IPS DF 6.9 (cell line): ENCODE measurements at regions not wholly inside any gene's neighbourhood (a gene's known extent, or its start where the extent isn't known, plus 50 kb on each side); places are given as distances from the start of the nearest gene placed in this dataset.
"Not testable (repeated sequence)": the region's sequence is repeated elsewhere in the genome, so short reads cannot be mapped to it uniquely, and the experiment has no call there.

ENCODE experiments used
- DNase-seq: peaks from one replicate; pipeline ENCODE4 v3.0.0-alpha.2; 2013; ENCODE audit warnings: low read depth, low spot score
- H3K27ac ChIP-seq: one replicate; pipeline ENCODE4 v1.5.1; 2013; ENCODE audit warnings: low read length, control low read depth
- H3K27me3 ChIP-seq: 2 replicates; pipeline ENCODE4 v1.6.1; 2013; ENCODE audit warnings: mild to moderate bottlenecking, low read length; ENCODE audit not compliant: control insufficient read depth, insufficient read depth
- H3K36me3 ChIP-seq: 2 replicates; pipeline ENCODE4 v1.6.1; 2013; ENCODE audit warnings: low read length; ENCODE audit not compliant: control insufficient read depth, insufficient read depth
- H3K4me1 ChIP-seq: 2 replicates; pipeline ENCODE4 v1.6.1; 2013; ENCODE audit warnings: low read length; ENCODE audit not compliant: control insufficient read depth, insufficient read depth
- H3K4me3 ChIP-seq: 2 replicates; pipeline ENCODE4 v1.5.1; 2013; ENCODE audit warnings: mild to moderate bottlenecking, low read length
- H3K9me3 ChIP-seq: 2 replicates; pipeline ENCODE4 v1.6.1; 2013; ENCODE audit warnings: low read length, inconsistent platforms; ENCODE audit not compliant: control insufficient read depth, insufficient read depth
- WGBS: extraction: QIAGEN DNeasy Blood & Tissue Kit; methylation state at CpG from one replicate; pipeline ENCODE4 v1.1.7; 2013; ENCODE audit warnings: mixed read lengths, missing lambda C conversion rate; ENCODE audit not compliant: insufficient read length, insufficient coverage; 5-methylcytosine and 5-hydroxymethylcytosine counted together

GRCh38 chr1:245102149-245102548 is 52.6 kb upstream of the KIF26B start:
- H3K9me3 ChIP-seq, H3K4me3 ChIP-seq, H3K27me3 ChIP-seq, H3K36me3 ChIP-seq, DNase-seq, H3K27ac ChIP-seq, H3K4me1 ChIP-seq: not testable (repeated sequence)
- no CpG with 5 or more reads among the region's 6 CpGs for WGBS

DNA sequence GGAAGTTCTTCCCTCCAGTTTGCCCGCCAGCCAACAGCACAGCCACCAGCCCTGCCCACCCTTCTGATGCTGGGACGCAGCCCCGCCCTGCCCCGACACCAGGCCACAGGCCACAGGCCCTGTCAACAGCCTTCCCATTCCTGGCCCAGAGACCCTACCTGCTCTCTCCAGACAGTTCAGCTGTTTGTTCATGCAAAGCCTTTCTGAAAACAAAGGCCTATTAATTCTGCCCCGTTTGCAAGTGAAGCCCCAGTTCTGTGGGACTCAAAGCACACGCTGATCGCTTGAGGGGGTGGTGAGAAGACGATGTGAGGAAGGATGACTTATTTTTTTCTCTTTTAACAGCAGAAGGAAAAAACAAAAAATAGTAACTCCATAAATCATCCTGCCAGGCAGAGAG is 55.4 kb upstream of the KIF26B start:
- no peak overlapping the region for H3K4me3 ChIP-seq
- H3K27ac ChIP-seq: no peak overlapping the region
- DNase-seq: no peak
- no peaks in the 10 kb centered on the region for H3K27me3 ChIP-seq
- H3K36me3 ChIP-seq: no peaks in the 10 kb centered on the region
- H3K4me1 ChIP-seq: peaks cover 1% of the 10 kb centered on the region; the same call in 1 of the 2 replicates
- no CpG with 5 or more reads among the region's 8 CpGs for WGBS
- H3K9me3 ChIP-seq: no peaks in the 10 kb centered on the region

DNA sequence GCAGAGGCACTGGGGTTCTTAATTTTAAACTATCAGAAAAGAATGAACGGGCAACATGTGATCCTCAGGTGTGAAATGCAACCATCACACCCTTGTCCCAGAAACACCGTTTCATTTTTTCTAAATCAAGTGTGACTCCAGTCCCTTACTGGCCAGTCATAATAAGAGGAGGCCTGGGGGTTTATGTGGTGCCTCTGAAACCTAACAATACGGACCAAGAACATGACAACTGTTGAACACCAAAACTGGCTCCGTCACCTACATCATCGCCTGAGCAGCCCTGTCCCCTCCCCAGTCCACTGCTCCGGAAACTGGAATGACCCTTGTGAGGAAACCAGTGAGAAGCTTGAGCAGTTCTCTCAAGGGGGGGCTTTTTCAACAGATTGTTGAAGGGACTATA is 55.9 kb upstream of the KIF26B start:
- H3K36me3 ChIP-seq: no peaks in the 10 kb centered on the region
- H3K27ac ChIP-seq: no peak overlapping the region
- DNase-seq: no peak
- H3K4me3 ChIP-seq: no peak overlapping the region
- peaks cover 1% of the 10 kb centered on the region; the same call in 1 of the 2 replicates for H3K4me1 ChIP-seq
- no peaks in the 10 kb centered on the region for H3K27me3 ChIP-seq
- no peaks in the 10 kb centered on the region for H3K9me3 ChIP-seq
- no CpG with 5 or more reads among the region's 6 CpGs for WGBS

DNA sequence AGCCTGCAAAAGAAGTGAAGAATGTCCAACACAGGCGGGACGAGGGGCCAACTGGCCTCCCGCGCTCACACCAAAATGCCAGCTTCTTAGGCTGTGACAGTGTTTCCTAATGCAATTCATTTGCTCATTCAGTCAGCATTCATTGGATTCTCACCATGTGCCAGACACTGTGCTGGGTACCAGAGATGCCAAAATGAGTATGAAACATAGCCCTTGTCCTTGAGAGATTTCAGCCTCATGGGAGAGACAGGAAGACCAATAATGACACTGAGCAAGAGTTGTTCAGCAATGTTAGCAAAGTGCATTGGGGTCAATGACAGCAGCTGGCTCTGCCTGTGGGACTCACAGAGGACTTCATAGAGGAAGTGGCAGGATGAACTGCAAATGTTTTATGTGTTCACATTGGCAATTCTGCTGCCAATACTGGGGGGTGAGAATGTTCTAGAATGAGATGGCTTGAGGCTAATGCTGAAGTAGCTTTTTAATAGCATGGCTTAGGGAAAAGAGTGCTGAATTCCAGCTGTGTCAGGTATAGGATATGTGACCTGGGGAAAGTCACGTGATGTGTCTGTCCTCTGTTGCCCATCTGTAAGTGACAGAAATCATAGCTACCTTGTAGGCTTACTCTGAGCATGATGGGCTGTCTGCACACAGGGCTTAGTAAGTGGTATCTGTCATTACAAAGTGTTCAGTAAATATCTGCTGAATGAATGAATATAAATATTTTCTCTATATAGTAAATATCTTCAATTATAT is 58.3 kb upstream of the KIF26B start:
- no peaks in the 10 kb centered on the region for H3K27me3 ChIP-seq
- H3K9me3 ChIP-seq: no peaks in the 10 kb centered on the region
- H3K36me3 ChIP-seq: no peaks in the 10 kb centered on the region
- WGBS: no CpG with 5 or more reads among the region's 5 CpGs
- no peak overlapping the region for H3K27ac ChIP-seq
- no peak overlapping the region for H3K4me3 ChIP-seq
- DNase-seq: no peak
- peaks cover 1% of the 10 kb centered on the region; the same call in 1 of the 2 replicates for H3K4me1 ChIP-seq

DNA sequence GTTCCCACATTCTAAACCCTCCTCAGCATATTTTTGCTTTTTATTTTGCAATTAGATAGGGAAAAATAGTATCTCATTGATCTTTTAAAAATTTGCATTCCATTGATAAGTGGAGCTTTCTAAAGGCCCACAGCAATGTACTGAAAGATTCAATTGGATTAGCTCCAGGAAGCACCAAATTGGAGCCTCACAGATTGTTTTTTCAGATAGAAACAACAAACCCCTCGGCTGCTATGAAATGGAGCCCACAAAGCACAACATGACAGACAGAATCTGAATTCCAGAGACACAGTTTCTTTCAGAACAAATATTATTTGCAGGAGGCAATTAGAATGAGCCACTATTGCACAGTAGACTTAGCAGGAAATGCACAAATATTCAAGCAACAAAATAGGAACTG is 58.9 kb upstream of the KIF26B start:
- no peak for DNase-seq
- Histone ChIP-seq H3K9me3 (no peaks in the 10 kb centered on the region), H3K27ac (no peak overlapping the region), H3K27me3 (no peaks in the 10 kb centered on the region), H3K36me3 (peaks cover 4% of the 10 kb centered on the region; the same call in 1 of the 2 replicates), H3K4me3 (no peak overlapping the region), H3K4me1 (peaks cover 1% of the 10 kb centered on the region; the same call in 1 of the 2 replicates)
- no CpG with 5 or more reads among the region's 1 CpG for WGBS

DNA sequence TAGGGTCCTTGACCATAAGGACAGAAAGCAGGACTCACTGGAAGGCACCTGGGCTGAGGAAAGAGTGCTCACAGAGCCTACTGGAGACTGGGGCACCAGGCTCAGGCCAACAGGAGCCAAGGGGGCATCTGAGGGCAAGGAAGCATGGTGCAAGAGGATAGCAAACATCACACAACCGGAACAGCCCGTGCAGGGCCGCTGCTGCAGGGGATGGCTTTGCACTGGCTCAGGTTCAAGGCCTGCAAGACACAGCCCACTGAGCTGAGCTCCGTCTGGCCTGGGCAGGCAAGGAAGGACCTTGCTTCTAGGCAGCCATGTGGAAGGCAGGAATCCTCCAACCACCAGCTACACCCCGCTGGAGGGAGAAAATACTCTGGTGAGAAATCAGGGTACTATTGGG is 59.8 kb upstream of the KIF26B start:
- no CpG with 5 or more reads among the region's 5 CpGs for WGBS
- Histone ChIP-seq H3K4me1 (peaks cover 1% of the 10 kb centered on the region; the same call in 1 of the 2 replicates), H3K9me3 (no peaks in the 10 kb centered on the region), H3K27ac (no peak overlapping the region), H3K4me3 (no peak overlapping the region), H3K36me3 (peaks cover 4% of the 10 kb centered on the region; the same call in 1 of the 2 replicates), H3K27me3 (no peaks in the 10 kb centered on the region)
- DNase-seq: no peak

DNA sequence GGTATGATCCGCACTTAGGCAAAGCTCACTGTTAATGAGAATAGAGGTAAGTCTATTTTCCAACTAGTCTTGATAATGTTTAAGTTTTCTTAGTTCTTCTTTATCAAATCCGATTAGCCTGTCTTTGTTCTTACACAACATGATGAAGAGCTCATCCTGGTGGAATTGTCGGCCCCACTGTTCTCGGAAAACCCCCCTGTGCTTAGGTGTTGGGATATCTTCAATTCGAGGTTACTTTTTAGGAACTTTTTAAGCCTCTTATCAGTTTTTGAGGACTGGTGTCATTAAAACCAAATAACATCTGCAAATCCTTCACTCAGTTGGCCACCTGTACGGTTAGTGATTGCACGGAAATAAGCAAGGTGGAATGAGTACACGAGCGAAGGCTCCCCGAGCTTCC is 60.7 kb upstream of the KIF26B start:
- no CpG with 5 or more reads among the region's 10 CpGs for WGBS
- Histone ChIP-seq H3K27me3 (no peaks in the 10 kb centered on the region), H3K27ac (no peak overlapping the region), H3K4me3 (no peak overlapping the region), H3K9me3 (no peaks in the 10 kb centered on the region), H3K36me3 (peaks cover 4% of the 10 kb centered on the region; the same call in 1 of the 2 replicates), H3K4me1 (peaks cover 1% of the 10 kb centered on the region; the same call in 1 of the 2 replicates)
- DNase-seq: no peak

DNA sequence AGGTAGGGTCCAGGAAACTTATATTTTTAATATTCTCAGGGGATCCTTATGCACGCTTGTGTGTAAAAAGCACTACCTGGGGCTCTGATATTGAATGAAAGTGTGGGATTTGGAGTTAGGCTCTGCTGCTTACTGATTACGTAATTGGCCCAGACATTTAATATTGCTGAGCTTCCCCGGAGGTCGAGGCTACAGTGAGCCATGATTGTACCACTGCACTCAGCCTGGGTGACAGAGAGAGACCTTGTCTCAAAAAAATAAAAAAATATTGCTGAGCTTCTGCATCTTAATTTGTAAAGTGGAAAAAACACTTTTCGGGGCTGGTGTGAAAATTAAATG is 62.2 kb upstream of the KIF26B start:
- H3K4me3 ChIP-seq: no peak overlapping the region
- H3K27ac ChIP-seq: no peak overlapping the region
- H3K9me3 ChIP-seq: no peaks in the 10 kb centered on the region
- peaks cover 4% of the 10 kb centered on the region; the same call in 1 of the 2 replicates for H3K36me3 ChIP-seq
- no peaks in the 10 kb centered on the region for H3K27me3 ChIP-seq
- no peak for DNase-seq
- WGBS: 100% methylated on average over 1 of the region's 5 CpGs
- H3K4me1 ChIP-seq: peaks cover 1% of the 10 kb centered on the region; the same call in 1 of the 2 replicates

DNA sequence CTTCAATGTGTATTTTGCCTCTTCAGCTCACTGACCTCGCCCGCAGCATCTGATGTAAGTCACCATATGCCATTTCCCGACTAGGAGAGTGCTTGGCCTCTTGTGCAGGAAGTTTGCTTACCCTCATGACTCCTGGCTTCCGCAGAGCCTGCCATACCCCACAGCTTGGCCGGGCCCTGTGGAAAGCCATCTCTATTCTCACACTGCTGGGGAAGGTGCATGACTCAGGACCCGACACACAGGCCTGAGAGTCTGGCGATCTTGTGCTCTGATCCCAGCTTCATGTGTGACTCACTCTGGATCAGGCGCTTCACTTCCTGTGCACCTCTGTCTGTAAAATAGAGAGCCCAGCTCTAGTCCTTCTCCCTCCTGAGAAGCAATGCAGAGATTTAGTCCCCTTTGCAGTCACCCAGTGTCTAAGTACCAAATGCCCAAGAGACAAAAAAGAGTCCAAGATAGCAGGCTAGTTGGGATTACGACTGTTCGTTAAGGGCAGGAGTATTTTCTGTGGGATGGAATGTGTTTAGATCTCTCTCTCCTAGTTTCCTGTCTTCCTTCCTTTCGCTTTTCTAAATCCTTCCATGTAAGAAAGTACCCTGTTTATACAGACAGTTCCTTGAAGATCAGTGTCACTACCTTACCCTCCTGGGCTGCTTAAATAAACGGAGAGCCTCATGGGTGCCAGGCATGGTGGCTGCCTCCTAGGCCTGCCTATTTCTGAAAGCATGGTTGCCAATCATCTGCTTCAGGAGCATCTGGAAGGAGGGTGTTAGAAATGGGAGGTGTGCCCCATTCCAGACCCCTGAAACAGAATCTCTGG is 62.8 kb upstream of the KIF26B start:
- Histone ChIP-seq H3K9me3 (no peaks in the 10 kb centered on the region), H3K36me3 (peaks cover 4% of the 10 kb centered on the region; the same call in 1 of the 2 replicates), H3K4me3 (no peak overlapping the region), H3K27ac (no peak overlapping the region), H3K27me3 (no peaks in the 10 kb centered on the region), H3K4me1 (peaks cover 1% of the 10 kb centered on the region; the same call in 1 of the 2 replicates)
- WGBS: no CpG with 5 or more reads among the region's 12 CpGs
- no peak for DNase-seq

- H3K4me3 ChIP-seq: no peak overlapping the region
- H3K4me1 ChIP-seq: peaks cover 1% of the 10 kb centered on the region; the same call in 1 of the 2 replicates
- H3K9me3 ChIP-seq: no peaks in the 10 kb centered on the region
- peaks cover 4% of the 10 kb centered on the region; the same call in 1 of the 2 replicates for H3K36me3 ChIP-seq
- no peak overlapping the region for H3K27ac ChIP-seq
- WGBS: no CpG with 5 or more reads among the region's 16 CpGs
- no peak for DNase-seq
- H3K27me3 ChIP-seq: no peaks in the 10 kb centered on the region
These were observed 63.6 kb upstream of the KIF26B start for GRCh38 chr1:245091171-245091621.
